ENCODE measurements at regions not wholly inside any gene's neighbourhood (a gene's known extent, or its start where the extent isn't known, plus 50 kb on each side); places are given as distances from the start of the nearest gene placed in this dataset.

DNA sequence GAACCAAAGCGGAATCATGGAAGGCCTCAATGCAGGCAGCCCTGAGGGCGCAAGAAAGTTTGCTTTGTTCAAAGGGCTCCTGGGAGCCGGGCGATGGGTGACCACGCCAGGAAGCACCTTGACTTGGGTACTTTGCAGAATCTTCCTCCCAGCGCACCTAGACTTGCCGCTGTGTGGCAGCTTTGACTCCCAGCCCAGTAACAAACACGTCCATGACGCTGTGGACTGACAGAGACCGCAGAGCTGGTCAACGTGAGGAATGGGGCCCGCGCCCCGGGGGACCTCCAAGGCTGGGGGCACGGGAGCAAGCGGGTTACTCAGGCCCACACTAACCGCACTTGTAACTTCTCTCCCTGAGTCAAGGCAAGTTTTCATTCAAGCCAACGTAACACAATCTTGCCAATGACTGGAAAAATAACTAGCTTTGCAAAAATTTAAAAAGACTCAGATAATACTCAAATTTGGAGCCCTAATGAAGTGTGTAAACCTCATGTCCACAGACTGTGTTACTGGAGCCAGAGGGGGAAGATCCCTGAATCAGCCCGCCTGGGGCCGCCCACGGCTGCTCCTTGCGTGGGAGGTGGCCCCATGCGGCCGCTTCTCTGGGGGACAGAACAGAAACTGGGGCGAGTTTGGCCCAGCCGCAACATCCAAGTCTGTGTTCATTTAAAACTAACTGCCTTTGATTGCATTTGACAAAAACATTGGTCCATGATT is 130.8 kb downstream of the DNAJB6 start:
- TF ChIP-seq FOXK2 (IDR thresholded peaks at IDR 0.05) (no peak), BHLHE40 (IDR thresholded peaks at IDR 0.05; ENCODE audit: borderline replicate concordance) (no peak), HDGF (IDR thresholded peaks at IDR 0.05; ENCODE audit: borderline replicate concordance) (no peak), TARDBP (IDR thresholded peaks at IDR 0.05) (no peak), LEF1 (IDR thresholded peaks at IDR 0.05; ENCODE audit: borderline replicate concordance) (no peak), SUZ12 (IDR thresholded peaks at IDR 0.05) (no peak), FOXA1 (IDR thresholded peaks at IDR 0.05) (no peak)
- TF ChIP-seq, protein P1, sequence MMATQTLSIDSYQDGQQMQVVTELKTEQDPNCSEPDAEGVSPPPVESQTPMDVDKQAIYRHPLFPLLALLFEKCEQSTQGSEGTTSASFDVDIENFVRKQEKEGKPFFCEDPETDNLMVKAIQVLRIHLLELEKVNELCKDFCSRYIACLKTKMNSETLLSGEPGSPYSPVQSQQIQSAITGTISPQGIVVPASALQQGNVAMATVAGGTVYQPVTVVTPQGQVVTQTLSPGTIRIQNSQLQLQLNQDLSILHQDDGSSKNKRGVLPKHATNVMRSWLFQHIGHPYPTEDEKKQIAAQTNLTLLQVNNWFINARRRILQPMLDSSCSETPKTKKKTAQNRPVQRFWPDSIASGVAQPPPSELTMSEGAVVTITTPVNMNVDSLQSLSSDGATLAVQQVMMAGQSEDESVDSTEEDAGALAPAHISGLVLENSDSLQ (IDR thresholded peaks at IDR 0.05), result no peak
- ChIA-PET CTCF (no interaction called here), POLR2A (no interaction called here)
- DNase-seq (ENCODE audit: extremely low spot score), result no peak

DNA sequence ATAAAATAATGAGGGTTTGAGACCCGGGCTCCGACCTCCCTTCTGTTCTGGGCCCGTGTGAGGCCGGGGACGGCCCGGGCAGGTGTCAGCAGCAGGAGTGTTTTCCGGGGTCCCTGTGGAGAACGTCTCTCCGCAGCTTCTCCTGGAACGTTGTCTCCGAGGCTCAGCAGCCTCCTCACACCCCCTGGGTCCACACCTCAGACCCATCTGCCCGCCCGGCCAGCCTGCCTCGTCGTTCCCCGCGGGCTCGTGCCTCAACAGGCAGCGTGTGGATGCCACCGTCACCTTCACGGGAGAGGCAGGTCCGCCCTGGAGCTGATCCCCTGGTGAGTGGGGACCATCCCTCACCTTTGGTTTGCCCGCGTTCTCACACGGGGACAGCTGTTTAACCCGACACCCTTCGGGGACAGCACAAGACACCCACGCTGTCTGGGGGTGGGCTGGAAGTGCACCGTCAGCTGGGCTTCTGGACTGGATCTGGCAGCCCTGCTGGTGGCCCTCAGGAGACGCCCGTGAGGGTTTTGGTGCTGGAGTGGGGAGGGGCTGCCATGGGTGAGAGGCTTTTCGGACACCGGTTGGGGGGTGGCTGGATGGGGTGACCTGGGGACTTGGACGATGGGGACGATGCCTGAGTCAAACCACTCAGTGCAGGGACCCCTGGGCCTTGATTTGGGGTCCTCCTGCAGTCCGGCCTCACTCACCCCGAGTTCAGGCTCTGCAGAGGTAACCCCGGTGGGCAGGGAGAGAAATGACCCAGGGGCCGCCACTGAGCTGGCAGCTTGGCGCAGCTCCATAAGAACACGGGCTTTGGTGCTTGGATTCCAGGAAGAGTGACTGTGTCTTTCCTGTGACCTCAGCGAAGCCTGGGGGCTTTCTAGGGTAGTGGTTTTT is 131.7 kb downstream of the DNAJB6 start:
- TF ChIP-seq LEF1 (IDR thresholded peaks at IDR 0.05; ENCODE audit: borderline replicate concordance) (no peak), HDGF (IDR thresholded peaks at IDR 0.05; ENCODE audit: borderline replicate concordance) (no peak), SP1 (IDR thresholded peaks at IDR 0.05) (no peak), L3MBTL2 (conservative IDR thresholded peaks at IDR 0.05) (no peak), FOXA1 (IDR thresholded peaks at IDR 0.05) (no peak), CTBP1 (IDR thresholded peaks at IDR 0.05; ENCODE audit: borderline replicate concordance) (no peak), ARNT (IDR thresholded peaks at IDR 0.05) (no peak)
- POLR2A ChIA-PET, result no interaction called here
- CTCF ChIA-PET, result no interaction called here
- DNase-seq (ENCODE audit: extremely low spot score), result no peak

DNA sequence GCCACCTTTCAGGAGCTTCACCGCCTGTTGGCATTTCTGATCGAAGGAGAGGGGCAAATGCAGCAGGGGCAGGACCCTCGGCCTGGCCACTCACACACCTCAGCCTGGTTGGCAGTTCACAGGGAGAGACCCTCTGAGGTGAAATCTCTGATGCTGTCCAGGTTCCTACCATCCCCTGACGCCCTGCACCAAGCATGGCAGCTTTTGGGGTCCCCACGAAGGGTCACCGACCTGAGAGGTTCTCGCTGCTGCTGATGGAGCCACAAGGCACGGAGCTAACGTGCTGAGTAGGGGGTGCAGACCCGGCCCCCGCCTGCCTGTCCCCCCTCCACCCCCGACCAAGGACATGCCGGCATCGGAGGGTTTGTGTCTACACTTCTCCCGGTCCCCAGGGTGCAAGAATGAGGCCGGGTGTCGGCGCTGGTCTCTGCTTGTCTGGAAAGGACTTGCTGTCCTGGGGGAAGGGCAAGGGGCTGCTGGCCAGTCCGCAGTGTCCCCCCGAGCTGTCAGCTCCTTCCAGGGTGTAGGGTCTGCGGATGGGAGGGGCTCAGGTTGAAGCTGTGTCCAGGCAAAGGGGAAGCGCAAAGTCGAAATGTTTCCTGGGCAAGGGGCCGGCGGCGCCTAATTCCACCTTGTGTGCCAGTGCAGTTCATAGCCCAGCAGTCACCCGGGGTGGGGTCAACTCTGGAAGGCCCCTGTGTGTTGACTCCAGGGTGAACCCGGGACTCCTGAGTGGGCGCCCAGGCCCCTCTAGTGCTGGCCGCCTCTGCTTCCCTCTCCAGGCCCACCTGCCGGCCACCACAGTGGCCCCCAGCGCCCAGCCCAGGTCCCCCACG is 132.6 kb downstream of the DNAJB6 start:
- TF ChIP-seq HDGF (IDR thresholded peaks at IDR 0.05; ENCODE audit: borderline replicate concordance) (no peak), LEF1 (IDR thresholded peaks at IDR 0.05; ENCODE audit: borderline replicate concordance) (no peak), NFRKB (IDR thresholded peaks at IDR 0.05) (no peak)
- DNase-seq (ENCODE audit: extremely low spot score), result no peak
- ChIA-PET POLR2A (no interaction called here), CTCF (no interaction called here)

DNA sequence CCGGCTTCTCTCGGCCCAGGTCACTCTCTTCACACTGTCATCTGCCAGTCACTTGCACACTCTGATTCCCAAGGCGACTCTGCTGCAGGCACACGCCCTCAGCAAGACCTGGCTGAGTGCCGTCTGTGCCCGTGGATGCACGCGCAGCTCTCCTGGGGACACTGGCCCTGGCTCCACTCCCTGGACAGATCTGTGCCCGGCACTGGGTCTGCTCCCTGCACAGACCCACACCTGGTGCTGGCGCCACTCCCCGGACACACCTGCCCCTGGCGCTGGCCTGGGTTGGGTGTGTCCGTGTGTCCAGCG is 133.2 kb downstream of the DNAJB6 start:
- no peak for DNase-seq (ENCODE audit: extremely low spot score)
- TF ChIP-seq FOXK2 (IDR thresholded peaks at IDR 0.05), result no peak
- no peak for TF ChIP-seq SUZ12 (IDR thresholded peaks at IDR 0.05)
- TF ChIP-seq L3MBTL2 (conservative IDR thresholded peaks at IDR 0.05), result no peak
- TF ChIP-seq BHLHE40 (IDR thresholded peaks at IDR 0.05; ENCODE audit: borderline replicate concordance), result no peak
- POLR2A ChIA-PET, result no interaction called here
- CTCF ChIA-PET, result no interaction called here

DNA sequence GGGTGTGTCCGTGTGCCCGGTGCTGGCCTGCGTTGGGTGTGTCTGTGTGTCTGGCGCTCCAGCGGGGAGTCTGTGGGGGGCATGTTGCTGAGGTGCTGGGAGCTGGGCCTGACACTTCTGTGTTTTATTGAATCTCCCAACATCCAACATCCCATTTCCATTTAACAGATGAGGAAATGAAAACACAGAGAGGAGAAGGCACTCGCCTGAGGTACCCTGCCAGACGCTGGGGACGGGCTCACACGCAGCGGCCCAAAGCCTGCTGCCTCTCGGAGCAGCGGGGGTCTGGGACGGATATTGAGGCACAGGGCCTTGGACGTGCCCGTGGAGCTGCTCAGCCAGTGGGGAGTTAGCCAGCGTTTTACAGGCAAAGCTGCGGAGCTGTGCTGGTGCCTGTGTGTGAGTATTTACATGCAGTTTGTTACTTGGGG is 133.9 kb downstream of the DNAJB6 start:
- ChIA-PET POLR2A (no interaction called here), CTCF (no interaction called here)
- no peak for DNase-seq (ENCODE audit: extremely low spot score)
- TF ChIP-seq SUZ12 (IDR thresholded peaks at IDR 0.05) (no peak), LEF1 (IDR thresholded peaks at IDR 0.05; ENCODE audit: borderline replicate concordance) (no peak), HDGF (IDR thresholded peaks at IDR 0.05; ENCODE audit: borderline replicate concordance) (no peak), TARDBP (IDR thresholded peaks at IDR 0.05) (no peak), BHLHE40 (IDR thresholded peaks at IDR 0.05; ENCODE audit: borderline replicate concordance) (no peak), NFRKB (IDR thresholded peaks at IDR 0.05) (no peak), ZNF384 (IDR thresholded peaks at IDR 0.05) (no peak), L3MBTL2 (conservative IDR thresholded peaks at IDR 0.05) (no peak), ARNT (IDR thresholded peaks at IDR 0.05) (no peak), ELF4 (IDR thresholded peaks at IDR 0.05) (no peak), FOXM1 (IDR thresholded peaks at IDR 0.05; ENCODE audit: borderline replicate concordance) (no peak), CTBP1 (IDR thresholded peaks at IDR 0.05; ENCODE audit: borderline replicate concordance) (no peak), FOXA1 (IDR thresholded peaks at IDR 0.05) (no peak), SP1 (IDR thresholded peaks at IDR 0.05) (no peak)
- TF ChIP-seq, protein P1 (IDR thresholded peaks at IDR 0.05), result no peak

DNA sequence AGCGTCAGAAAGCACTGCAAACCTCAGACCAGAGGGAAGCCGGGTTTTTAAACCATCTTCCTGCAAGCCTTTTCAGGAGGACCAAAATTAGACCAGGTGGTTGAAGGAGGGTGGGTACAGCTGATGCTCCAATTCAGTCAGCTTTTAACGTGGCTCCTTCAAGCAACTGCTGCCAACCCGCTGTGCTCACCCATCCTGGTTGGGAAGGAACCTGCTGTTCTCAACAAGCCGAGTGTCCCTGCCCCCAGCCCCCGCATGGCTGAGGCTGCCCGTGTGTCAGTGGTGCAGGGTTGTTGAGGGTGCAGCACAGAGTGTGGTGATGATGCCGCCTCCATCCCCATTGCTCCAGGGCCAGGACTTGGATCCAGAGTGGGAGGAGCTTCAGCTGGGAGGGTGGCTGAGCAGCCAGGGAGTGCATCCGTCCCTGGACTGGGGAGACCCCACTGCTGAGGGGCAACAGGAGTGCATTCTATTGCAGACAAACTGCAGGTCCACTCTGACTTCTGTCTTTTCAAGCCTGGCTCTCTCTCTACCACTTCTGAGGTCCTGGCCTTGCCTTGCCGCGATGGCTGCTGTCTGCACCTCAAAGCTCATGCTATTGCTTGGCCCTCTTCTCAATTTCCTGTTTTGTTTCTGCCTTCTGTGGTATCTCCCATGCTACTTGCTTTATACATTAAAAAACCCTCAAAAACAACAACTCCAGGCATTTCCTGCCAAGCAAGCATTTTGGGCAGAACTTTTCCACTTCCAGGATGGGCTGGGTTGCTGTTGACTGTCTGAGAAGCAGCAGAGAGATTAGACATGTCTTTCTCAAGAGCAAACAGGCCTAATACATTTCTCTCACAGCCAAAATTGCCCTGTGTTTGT is 134.7 kb downstream of the DNAJB6 start:
- TF ChIP-seq FOXA1 (IDR thresholded peaks at IDR 0.05) (no peak), L3MBTL2 (conservative IDR thresholded peaks at IDR 0.05) (no peak), SUZ12 (IDR thresholded peaks at IDR 0.05) (no peak), ELF4 (IDR thresholded peaks at IDR 0.05) (no peak), HDGF (IDR thresholded peaks at IDR 0.05; ENCODE audit: borderline replicate concordance) (no peak), FOXK2 (IDR thresholded peaks at IDR 0.05) (no peak), SP1 (IDR thresholded peaks at IDR 0.05) (no peak), TARDBP (IDR thresholded peaks at IDR 0.05) (no peak), ARNT (IDR thresholded peaks at IDR 0.05) (no peak), FOXM1 (IDR thresholded peaks at IDR 0.05; ENCODE audit: borderline replicate concordance) (no peak), LEF1 (IDR thresholded peaks at IDR 0.05; ENCODE audit: borderline replicate concordance) (no peak), BHLHE40 (IDR thresholded peaks at IDR 0.05; ENCODE audit: borderline replicate concordance) (no peak), ZNF384 (IDR thresholded peaks at IDR 0.05) (no peak), NFRKB (IDR thresholded peaks at IDR 0.05) (no peak), CTBP1 (IDR thresholded peaks at IDR 0.05; ENCODE audit: borderline replicate concordance) (no peak)
- TF ChIP-seq, protein P1 (IDR thresholded peaks at IDR 0.05), result no peak
- CTCF ChIA-PET, result no interaction called here
- POLR2A ChIA-PET, result no interaction called here
- no peak for DNase-seq (ENCODE audit: extremely low spot score)
